HepG2 (cell line): ENCODE measurements at regions not wholly inside any gene's neighbourhood (a gene's known extent, or its start where the extent isn't known, plus 50 kb on each side); places are given as distances from the start of the nearest gene placed in this dataset.

ENCODE experiments used
- ATAC-seq: fragments of 200-7000 bp; cut with Tn5 transposase; 3 replicates; pipeline ENCODE4 v1.9.1; 2020; ENCODE audit warnings: mild to moderate bottlenecking, moderate library complexity
- BruUV-seq: library from RNA; stranded (reverse); fragments of 400-500 nt; replicated peaks from 2 replicates; lab custom pipeline; 2021; lab: Mats Ljungman, UMichigan
- CTCF ChIA-PET: fragments of 300-600 bp; formaldehyde crosslinking; extraction: SDS; loops from one replicate; lab custom pipeline; 2021; ENCODE audit warnings: low total read pairs, inconsistent platforms, low intra/inter-chr PET ratio; lab: Yijun Ruan, JAX
- POLR2A ChIA-PET: fragments of 350-600 bp; sonication (Branson Sonifier 250); formaldehyde crosslinking; loops from one replicate; lab custom pipeline; 2020; ENCODE audit warnings: antibody characterized with exemption, inconsistent platforms; lab: Yijun Ruan, JAX
- DNase-seq: peaks from one replicate; pipeline ENCODE4 v3.0.0-alpha.2; 2015; ENCODE audit warnings: low spot score
- FAIRE-seq: peaks from 3 replicates; lab custom pipeline; 2011; peaks lifted over from hg19 to GRCh38; lab: Jason Lieb, UNC
- H2AFZ ChIP-seq: one replicate; pipeline ENCODE4 v1.6.1; 2011; ENCODE audit warnings: low read length, inconsistent platforms
- H3K27ac ChIP-seq: fragments of 300-600 bp; 3 replicates; pipeline ENCODE4 v1.8.0; 2011; ENCODE audit warnings: mixed run types, mild to moderate bottlenecking, mixed read lengths, low read length, inconsistent platforms; ENCODE audit not compliant: insufficient read depth; ENCODE audit errors: extremely low read length
- H3K27me3 ChIP-seq, 2 experiments: fragments of 200-600 bp in 1 of 2; 2 replicates in 1 of 2; 3 replicates in 1 of 2; pipeline versions ENCODE4 v1.6.0 to v1.8.0; 2011; ENCODE audit warnings: low read length in 2 of 2, mild to moderate bottlenecking in 2 of 2, moderate library complexity in 2 of 2, inconsistent platforms in 1 of 2; ENCODE audit not compliant: insufficient read depth in 2 of 2, control insufficient read depth in 1 of 2
- H3K36me3 ChIP-seq, 2 experiments: fragments of 200-600 bp in 1 of 2; replicated peaks in 1 of 2; 2 replicates in 1 of 2; 3 replicates in 1 of 2; pipeline versions ENCODE4 v1.5.1 to v1.8.0; 2011; ENCODE audit warnings: low read length in 2 of 2, inconsistent platforms in 1 of 2; ENCODE audit not compliant: insufficient read depth in 2 of 2, control insufficient read depth in 1 of 2
- H3K4me1 ChIP-seq: 2 replicates; pipeline ENCODE4 v1.5.1; 2012; ENCODE audit warnings: low read length, inconsistent platforms; ENCODE audit not compliant: insufficient read depth
- H3K4me2 ChIP-seq: 2 replicates; pipeline ENCODE4 v1.6.0; 2011; ENCODE audit warnings: low read depth, low read length, inconsistent platforms
- H3K4me3 ChIP-seq, 3 experiments: fragments of 200-600 bp in 1 of 3; sonication (generic), shearing (Covaris generic) in 1 of 3; replicated peaks in 1 of 3; 2 replicates each; pipeline ENCODE4 v1.5.1; 2011 to 2016; ENCODE audit warnings: low read length in 3 of 3, inconsistent platforms in 2 of 3, low read depth in 2 of 3, mild to moderate bottlenecking in 2 of 3, control low read depth in 1 of 3, mixed read lengths in 1 of 3; ENCODE audit not compliant: insufficient read depth in 1 of 3
- H3K79me2 ChIP-seq: one replicate; pipeline ENCODE4 v1.6.1; 2011; ENCODE audit warnings: low read length, inconsistent platforms; ENCODE audit not compliant: insufficient read depth
- H3K9ac ChIP-seq: 2 replicates; pipeline ENCODE4 v1.6.0; 2011; ENCODE audit warnings: mild to moderate bottlenecking, low read depth, low read length, inconsistent platforms; ENCODE audit not compliant: insufficient read depth
- H3K9me3 ChIP-seq: 2 replicates; pipeline ENCODE4 v1.5.1; 2012; ENCODE audit warnings: mild to moderate bottlenecking, low read length
- H4K20me1 ChIP-seq: 2 replicates; pipeline ENCODE4 v1.6.0; 2011; ENCODE audit warnings: inconsistent platforms, mild to moderate bottlenecking, low read length, moderate library complexity; ENCODE audit not compliant: insufficient read depth
- AFF4 ChIP-seq: sonication (generic); formaldehyde crosslinking; IDR thresholded peaks from 2 replicates; pipeline ENCODE4 v1.4.0; 2020; ENCODE audit warnings: missing genetic modification reagents
- ARID2 ChIP-seq: sonication (generic); formaldehyde crosslinking; IDR thresholded peaks from 2 replicates; pipeline ENCODE4 v1.8.1; 2022; ENCODE audit warnings: mild to moderate bottlenecking, missing genetic modification reagents, borderline replicate concordance
- ATAD3A ChIP-seq: sonication (generic); formaldehyde crosslinking; IDR thresholded peaks from 2 replicates; pipeline ENCODE4 v1.4.0; 2020; ENCODE audit warnings: missing genetic modification reagents
- CBX1 ChIP-seq: IDR thresholded peaks from one replicate; pipeline ENCODE4 v1.6.1; 2016; ENCODE audit warnings: antibody characterized with exemption, low read depth
- HBP1 ChIP-seq: IDR thresholded peaks from 2 replicates; pipeline ENCODE4 v1.6.1; 2016; ENCODE audit warnings: low read depth, control low read depth
- HOXA3 ChIP-seq: sonication (generic); formaldehyde crosslinking; IDR thresholded peaks from 2 replicates; pipeline ENCODE4 v1.5.0; 2020; ENCODE audit warnings: missing genetic modification reagents
- MXI1 ChIP-seq: IDR thresholded peaks from 3 replicates; pipeline ENCODE4 v1.6.1; 2012; ENCODE audit warnings: low read depth, low read length, inconsistent platforms, borderline replicate concordance
- PLSCR1 ChIP-seq: sonication (generic); formaldehyde crosslinking; IDR thresholded peaks from 2 replicates; pipeline ENCODE4 v1.5.0; 2020; ENCODE audit warnings: missing genetic modification reagents, mild to moderate bottlenecking, borderline replicate concordance
- SMAD9 ChIP-seq: sonication (generic); formaldehyde crosslinking; IDR thresholded peaks from 2 replicates; pipeline ENCODE4 v1.5.1; 2020; ENCODE audit warnings: mild to moderate bottlenecking, missing genetic modification reagents
- TARDBP ChIP-seq: sonication (generic); formaldehyde crosslinking; IDR thresholded peaks from 2 replicates; pipeline ENCODE4 v1.8.0; 2022; ENCODE audit warnings: mild to moderate bottlenecking, missing genetic modification reagents
- TOPORS ChIP-seq: sonication (generic); formaldehyde crosslinking; IDR thresholded peaks from 2 replicates; pipeline ENCODE4 v1.8.0; 2023; ENCODE audit warnings: mild to moderate bottlenecking, missing genetic modification reagents
- ZBTB7B ChIP-seq: sonication (generic); formaldehyde crosslinking; IDR thresholded peaks from 2 replicates; pipeline ENCODE4 v1.4.0; 2020; ENCODE audit warnings: missing genetic modification reagents
- ZNF639 ChIP-seq: conservative IDR thresholded peaks from 2 replicates; pipeline ENCODE4 v1.6.1; 2018; ENCODE audit warnings: missing genetic modification reagents
- ZNF75D ChIP-seq: sonication (generic); formaldehyde crosslinking; IDR thresholded peaks from 2 replicates; pipeline ENCODE4 v1.8.1; 2023; ENCODE audit warnings: missing genetic modification reagents, mild to moderate bottlenecking, borderline replicate concordance
- ZNF772 ChIP-seq: sonication (generic); formaldehyde crosslinking; IDR thresholded peaks from 2 replicates; pipeline ENCODE4 v1.5.0; 2020; ENCODE audit warnings: mild to moderate bottlenecking, missing genetic modification reagents
- WGBS: methylation state at CpG from one replicate; pipeline ENCODE4 v1.1.6; 2017; ENCODE audit warnings: low lambda C conversion rate; 5-methylcytosine and 5-hydroxymethylcytosine counted together
- in situ Hi-C: cut with HindIII; loops from 2 replicates; pipeline ENCODE4 v1.10.0; 2017; ENCODE audit warnings: low pct_unique_long_range_greater_than_20kb; ENCODE audit not compliant: extremely low pct_ligation_motif_present
- intact Hi-C: fragments of 100-400 bp; cut with micrococcal nuclease; formaldehyde crosslinking; loops from one replicate; pipeline ENCODE4 v1.10.0; 2022; ENCODE audit not compliant: unreplicated experiment

- Histone ChIP-seq H3K27me3 (peaks cover 1 to 42% of the 10 kb centered on the region in 2 experiments; a peak in 4 of 5 replicates), H3K4me1 (no peaks in the 10 kb centered on the region), H4K20me1 (no peaks in the 10 kb centered on the region), H3K4me2 (no peak overlapping the region), H3K36me3 (no peaks in the 10 kb centered on the region), H3K9ac (no peak overlapping the region), H3K79me2 (no peaks in the 10 kb centered on the region), H2AFZ (no peak overlapping the region), H3K27ac (no peak overlapping the region), H3K9me3 (no peaks in the 10 kb centered on the region), H3K4me3 (no peak overlapping the region)
- ChIA-PET CTCF (no interaction called here), POLR2A (no interaction called here)
- no TSS peak for BruUV-seq
- WGBS: 42% methylated on average over 7 of the region's 9 CpGs
- ATAC-seq (no peak), DNase-seq (no peak), FAIRE-seq (no peak)
- intact Hi-C loops: no loop called here
- TF ChIP-seq MXI1: no peak
- TF ChIP-seq PLSCR1: no peak
- no peak for TF ChIP-seq ARID2 (CRISPR knock-in tag)
- TF ChIP-seq ZBTB7B (CRISPR knock-in tag): no peak
- TF ChIP-seq ZNF639 (CRISPR knock-in tag): no peak
- no peak for TF ChIP-seq HOXA3 (CRISPR knock-in tag)
- TF ChIP-seq AFF4 (CRISPR knock-in tag): no peak
- TF ChIP-seq TOPORS (CRISPR knock-in tag): no peak
- no peak for TF ChIP-seq HBP1 (CRISPR knock-in tag)
- no peak for TF ChIP-seq ZNF772 (CRISPR knock-in tag)
- TF ChIP-seq SMAD9 (CRISPR knock-in tag): no peak
- no peak for TF ChIP-seq CBX1
- TF ChIP-seq ZNF75D (CRISPR knock-in tag): no peak
- no peak for TF ChIP-seq ATAD3A (CRISPR knock-in tag)
- no peak for TF ChIP-seq TARDBP (CRISPR knock-in tag)
- in situ Hi-C loops: no loop called here
Measured at GRCh38 chr12:131527736-131528135, 183.2 kb upstream of the SFSWAP start.
